Hepatocyte (in vitro differentiated cells): ENCODE measurements at regions not wholly inside any gene's neighbourhood (a gene's known extent, or its start where the extent isn't known, plus 50 kb on each side); places are given as distances from the start of the nearest gene placed in this dataset.

ENCODE experiments used
- DNase-seq: peaks from one replicate; pipeline ENCODE4 v3.0.0-alpha.2; 2016; ENCODE audit warnings: low spot score
- H2AFZ ChIP-seq: fragments of 200-600 bp; sonication (generic); 2 replicates; pipeline ENCODE4 v1.6.0; 2016; ENCODE audit warnings: antibody characterized with exemption, mild to moderate bottlenecking
- H3K27ac ChIP-seq: fragments of 200-600 bp; sonication (generic); 2 replicates; pipeline ENCODE4 v1.5.1; 2016; ENCODE audit warnings: mild to moderate bottlenecking
- H3K27me3 ChIP-seq: fragments of 200-600 bp; sonication (generic); 2 replicates; pipeline ENCODE4 v1.6.1; 2016
- H3K36me3 ChIP-seq: fragments of 200-600 bp; sonication (generic); replicated peaks from 2 replicates; pipeline ENCODE4 v1.5.1; 2016; ENCODE audit warnings: low read depth; ENCODE audit not compliant: insufficient read depth
- H3K4me1 ChIP-seq: fragments of 200-600 bp; sonication (generic); 2 replicates; pipeline ENCODE4 v1.5.1; 2016; ENCODE audit warnings: mild to moderate bottlenecking, moderate library complexity; ENCODE audit not compliant: insufficient read depth
- H3K4me2 ChIP-seq: fragments of 200-600 bp; sonication (generic); 2 replicates; pipeline ENCODE4 v1.6.0; 2016
- H3K4me3 ChIP-seq: fragments of 200-600 bp; sonication (generic); 2 replicates; pipeline ENCODE4 v1.5.1; 2016; ENCODE audit warnings: mild to moderate bottlenecking
- H3K79me2 ChIP-seq: fragments of 200-600 bp; sonication (generic); 2 replicates; pipeline ENCODE4 v1.6.0; 2017; ENCODE audit warnings: mild to moderate bottlenecking
- H3K9me2 ChIP-seq: fragments of 200-600 bp; sonication (generic); replicated peaks from 2 replicates; pipeline ENCODE4 v1.6.0; 2017; ENCODE audit warnings: mild to moderate bottlenecking; ENCODE audit not compliant: insufficient read depth
- H3K9me3 ChIP-seq: fragments of 200-600 bp; sonication (generic); 2 replicates; pipeline ENCODE4 v1.5.1; 2016; ENCODE audit warnings: low read depth, mild to moderate bottlenecking
- H4K20me1 ChIP-seq: fragments of 200-600 bp; sonication (generic); 2 replicates; pipeline ENCODE4 v1.6.0; 2016; ENCODE audit warnings: mild to moderate bottlenecking; ENCODE audit not compliant: insufficient read depth, poor library complexity, severe bottlenecking
- EZH2 ChIP-seq: fragments of 200-600 bp; sonication (generic); IDR thresholded peaks from 2 replicates; pipeline ENCODE4 v1.6.1; 2016; ENCODE audit warnings: antibody characterized with exemption, mild to moderate bottlenecking, borderline replicate concordance
- EZH2phosphoT487 ChIP-seq: fragments of 200-600 bp; sonication (generic); IDR thresholded peaks from one replicate; pipeline ENCODE4 v1.6.1; 2018; ENCODE audit warnings: antibody characterized with exemption, mild to moderate bottlenecking, low read depth, moderate library complexity; ENCODE audit not compliant: unreplicated experiment, severe bottlenecking
- WGBS: methylation state at CpG from one replicate; pipeline ENCODE4 v1.1.6; 2016; ENCODE audit warnings: low lambda C conversion rate; ENCODE audit errors: missing lambda C conversion rate; 5-methylcytosine and 5-hydroxymethylcytosine counted together
- TF ChIP-seq, protein P1 (sequence below): fragments of 200-600 bp; sonication (generic); IDR thresholded peaks from 2 replicates; pipeline ENCODE4 v1.5.1; 2016; ENCODE audit warnings: antibody characterized with exemption, mild to moderate bottlenecking; ENCODE audit not compliant: poor library complexity

DNA sequence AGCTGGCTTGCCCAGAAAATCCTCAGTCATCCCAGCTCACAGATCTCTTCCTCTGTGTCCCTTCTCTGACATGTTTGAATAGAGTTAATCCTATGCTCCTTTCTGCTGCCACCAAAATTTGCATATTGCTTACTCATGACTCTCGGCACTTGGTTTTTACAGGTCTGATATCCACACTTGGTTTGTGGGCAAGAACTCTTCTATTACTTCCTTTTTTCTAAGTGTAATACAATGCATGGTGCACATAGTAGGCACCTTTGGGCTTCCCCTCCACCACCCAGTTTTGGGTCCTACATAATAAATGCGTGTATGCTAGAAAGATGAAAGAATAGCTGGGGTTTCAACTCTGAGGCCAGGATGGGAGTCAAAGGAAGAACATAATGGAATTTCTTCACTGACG lies 69.7 kb upstream of the GRK3 start:
- Histone ChIP-seq H3K36me3 (no peaks in the 10 kb centered on the region), H3K9me2 (no peaks in the 10 kb centered on the region), H2AFZ (no peak overlapping the region), H3K9me3 (no peaks in the 10 kb centered on the region), H4K20me1 (no peaks in the 10 kb centered on the region), H3K27ac (no peak overlapping the region), H3K4me1 (peaks cover 3% of the 10 kb centered on the region), H3K4me2 (no peak overlapping the region), H3K79me2 (no peaks in the 10 kb centered on the region), H3K27me3 (no peaks in the 10 kb centered on the region), H3K4me3 (no peak overlapping the region)
- DNase-seq, result no peak
- TF ChIP-seq EZH2phosphoT487 (no peak), EZH2 (no peak)
- TF ChIP-seq, protein P1, sequence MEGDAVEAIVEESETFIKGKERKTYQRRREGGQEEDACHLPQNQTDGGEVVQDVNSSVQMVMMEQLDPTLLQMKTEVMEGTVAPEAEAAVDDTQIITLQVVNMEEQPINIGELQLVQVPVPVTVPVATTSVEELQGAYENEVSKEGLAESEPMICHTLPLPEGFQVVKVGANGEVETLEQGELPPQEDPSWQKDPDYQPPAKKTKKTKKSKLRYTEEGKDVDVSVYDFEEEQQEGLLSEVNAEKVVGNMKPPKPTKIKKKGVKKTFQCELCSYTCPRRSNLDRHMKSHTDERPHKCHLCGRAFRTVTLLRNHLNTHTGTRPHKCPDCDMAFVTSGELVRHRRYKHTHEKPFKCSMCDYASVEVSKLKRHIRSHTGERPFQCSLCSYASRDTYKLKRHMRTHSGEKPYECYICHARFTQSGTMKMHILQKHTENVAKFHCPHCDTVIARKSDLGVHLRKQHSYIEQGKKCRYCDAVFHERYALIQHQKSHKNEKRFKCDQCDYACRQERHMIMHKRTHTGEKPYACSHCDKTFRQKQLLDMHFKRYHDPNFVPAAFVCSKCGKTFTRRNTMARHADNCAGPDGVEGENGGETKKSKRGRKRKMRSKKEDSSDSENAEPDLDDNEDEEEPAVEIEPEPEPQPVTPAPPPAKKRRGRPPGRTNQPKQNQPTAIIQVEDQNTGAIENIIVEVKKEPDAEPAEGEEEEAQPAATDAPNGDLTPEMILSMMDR, result no peak
- 84% methylated on average over 3 of the region's 3 CpGs for WGBS

DNA sequence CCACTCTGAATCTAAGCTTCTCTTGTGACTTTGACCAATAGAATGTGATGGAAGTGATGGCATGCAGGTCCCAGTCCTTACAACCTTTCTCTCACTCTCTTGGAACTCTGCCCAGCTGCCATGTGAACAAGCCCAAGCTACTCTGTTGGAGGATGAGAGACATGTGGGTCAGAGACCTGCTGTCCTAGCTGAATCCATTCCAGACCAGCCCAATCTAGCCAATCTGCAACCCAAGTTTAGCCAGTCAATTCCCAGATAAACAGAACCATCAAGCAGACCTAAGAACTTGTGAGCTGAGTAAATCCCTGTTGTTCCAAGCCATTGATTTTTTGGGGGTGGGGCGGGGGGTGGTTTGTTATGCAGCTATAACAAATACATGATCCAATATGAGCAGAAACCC lies 69.2 kb upstream of the GRK3 start:
- Histone ChIP-seq H3K27me3 (no peaks in the 10 kb centered on the region), H3K4me2 (no peak overlapping the region), H3K36me3 (no peaks in the 10 kb centered on the region), H3K27ac (no peak overlapping the region), H3K4me1 (peaks cover 3% of the 10 kb centered on the region), H2AFZ (no peak overlapping the region), H3K9me3 (no peaks in the 10 kb centered on the region), H3K9me2 (no peaks in the 10 kb centered on the region), H3K79me2 (no peaks in the 10 kb centered on the region), H4K20me1 (no peaks in the 10 kb centered on the region), H3K4me3 (no peak overlapping the region)
- no peak for TF ChIP-seq EZH2phosphoT487
- TF ChIP-seq, protein P1, result no peak
- no peak for TF ChIP-seq EZH2
- DNase-seq, result peak; percentile 17
- WGBS, result 94% methylated on average over 1 of the region's 1 CpG

DNA sequence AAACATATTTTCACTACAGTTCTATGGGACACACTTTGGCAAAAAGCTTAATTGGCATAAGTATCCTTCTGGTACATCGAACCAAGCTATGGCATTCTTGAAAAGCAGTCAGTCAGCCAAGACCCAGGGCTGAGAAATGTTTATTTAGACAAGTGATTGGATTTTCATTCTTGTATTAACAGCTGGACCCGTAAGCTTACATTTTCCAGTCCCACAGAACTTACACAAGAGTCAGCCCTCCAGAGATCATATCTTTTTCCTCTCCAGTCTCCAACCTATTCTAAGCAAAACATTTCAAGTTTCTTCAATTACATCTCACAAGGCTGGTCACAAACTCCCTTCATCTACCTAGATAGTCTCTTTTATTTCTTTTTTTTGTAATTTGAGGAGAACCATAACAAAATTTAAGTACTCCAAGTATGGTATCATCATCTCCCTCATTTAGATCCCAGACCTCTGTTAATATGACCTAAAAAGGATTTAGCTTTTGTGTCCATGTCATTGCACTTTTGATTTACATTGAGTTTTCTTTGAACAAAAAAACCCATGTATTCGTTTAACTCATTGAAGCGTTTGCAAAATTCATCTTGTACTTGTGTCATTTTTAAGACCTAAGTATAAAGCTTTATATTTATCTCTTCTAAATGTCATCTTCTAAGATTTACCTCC lies 67.9 kb upstream of the GRK3 start:
- Histone ChIP-seq H4K20me1 (no peaks in the 10 kb centered on the region), H2AFZ (no peak overlapping the region), H3K36me3 (no peaks in the 10 kb centered on the region), H3K4me3 (no peak overlapping the region), H3K27ac (no peak overlapping the region), H3K4me1 (peaks cover 3% of the 10 kb centered on the region), H3K27me3 (no peaks in the 10 kb centered on the region), H3K79me2 (no peaks in the 10 kb centered on the region), H3K9me2 (no peaks in the 10 kb centered on the region), H3K4me2 (no peak overlapping the region), H3K9me3 (no peaks in the 10 kb centered on the region)
- WGBS, result 87% methylated on average over 4 of the region's 4 CpGs
- TF ChIP-seq, protein P1, result no peak
- TF ChIP-seq EZH2 (no peak), EZH2phosphoT487 (no peak)
- no peak for DNase-seq

DNA sequence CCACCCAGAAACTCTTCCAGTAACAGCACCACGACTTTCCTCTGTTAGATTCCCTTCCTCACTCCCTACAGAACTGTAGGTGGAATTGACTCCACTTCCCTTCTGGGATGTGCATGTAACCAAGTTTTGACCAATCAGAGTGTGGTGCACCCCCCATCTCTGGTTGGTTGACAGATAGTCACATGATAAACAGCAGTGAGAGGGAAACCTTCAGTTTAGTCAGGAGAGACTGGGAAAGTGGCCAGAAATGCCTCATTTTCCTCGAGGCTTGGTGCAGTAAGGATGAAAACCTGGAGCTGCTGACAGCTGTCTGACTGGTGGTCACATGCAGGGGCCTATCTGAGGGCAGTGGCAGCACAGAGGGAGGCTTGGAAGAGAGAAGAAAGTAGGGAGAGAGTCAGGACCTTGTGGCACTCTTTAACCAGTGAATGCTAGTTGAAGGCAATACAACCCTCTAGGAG lies 67.3 kb upstream of the GRK3 start:
- Histone ChIP-seq H3K4me1 (peaks cover 3% of the 10 kb centered on the region), H4K20me1 (no peaks in the 10 kb centered on the region), H2AFZ (no peak overlapping the region), H3K4me2 (no peak overlapping the region), H3K36me3 (no peaks in the 10 kb centered on the region), H3K27me3 (no peaks in the 10 kb centered on the region), H3K4me3 (no peak overlapping the region), H3K27ac (no peak overlapping the region), H3K9me3 (no peaks in the 10 kb centered on the region), H3K79me2 (no peaks in the 10 kb centered on the region), H3K9me2 (no peaks in the 10 kb centered on the region)
- no peak for DNase-seq
- TF ChIP-seq EZH2 (no peak), EZH2phosphoT487 (no peak)
- TF ChIP-seq, protein P1, result no peak
- 67% methylated on average over 2 of the region's 2 CpGs for WGBS
